H1 (cell line): ENCODE measurements at regions not wholly inside any gene's neighbourhood (a gene's known extent, or its start where the extent isn't known, plus 50 kb on each side); places are given as distances from the start of the nearest gene placed in this dataset.

Experiments
- CTCF ChIA-PET: fragments of 300-600 bp; sonication (Branson Sonifier 250); formaldehyde crosslinking; loops from one replicate; lab custom pipeline; 2021; ENCODE audit not compliant: partially characterized antibody; lab: Charles Lee
- POLR2A ChIA-PET: fragments of 300-600 bp; sonication (Branson Sonifier 250); formaldehyde crosslinking; loops from one replicate; lab custom pipeline; 2021; ENCODE audit warnings: inconsistent platforms; ENCODE audit not compliant: partially characterized antibody; lab: Charles Lee
- DNase-seq, 2 experiments: peaks; one replicate each; pipeline versions ENCODE4 v3.0.0 to v3.0.0-alpha.2; 2010 to 2022; ENCODE audit warnings: low spot score in 2 of 2, low read depth in 1 of 2, mixed read lengths in 1 of 2
- FAIRE-seq: peaks from 2 replicates; lab custom pipeline; 2011; peaks lifted over from hg19 to GRCh38; lab: Jason Lieb, UNC
- H2AFZ ChIP-seq: 2 replicates; pipeline ENCODE4 v1.8.1; 2012; ENCODE audit warnings: low read length, inconsistent platforms
- H2AK5ac ChIP-seq: 2 replicates; pipeline ENCODE4 v1.6.1; 2013; ENCODE audit warnings: low read depth, low read length
- H2BK120ac ChIP-seq: replicated peaks from 2 replicates; pipeline ENCODE3; 2013; ENCODE audit warnings: low read depth, low read length, inconsistent platforms
- H2BK12ac ChIP-seq: 2 replicates; pipeline ENCODE4 v1.6.1; 2013; ENCODE audit warnings: low read depth, low read length
- H2BK15ac ChIP-seq: 2 replicates; pipeline ENCODE4 v1.6.1; 2013; ENCODE audit warnings: low read length
- H2BK20ac ChIP-seq: 2 replicates; pipeline ENCODE4 v1.6.1; 2013; ENCODE audit warnings: low read length
- H2BK5ac ChIP-seq: 2 replicates; pipeline ENCODE4 v1.6.1; 2013; ENCODE audit warnings: low read depth, low read length
- H3K14ac ChIP-seq: 2 replicates; pipeline ENCODE4 v1.6.1; 2013; ENCODE audit warnings: inconsistent platforms; ENCODE audit not compliant: insufficient read length
- H3K18ac ChIP-seq: 2 replicates; pipeline ENCODE4 v1.6.1; 2013; ENCODE audit warnings: low read length; ENCODE audit errors: extremely low read depth
- H3K23ac ChIP-seq: 2 replicates; pipeline ENCODE4 v1.6.1; 2013; ENCODE audit warnings: inconsistent platforms; ENCODE audit not compliant: insufficient read length
- H3K23me2 ChIP-seq: 2 replicates; pipeline ENCODE4 v1.6.1; 2013; ENCODE audit warnings: low read depth, low read length
- H3K27ac ChIP-seq: 2 replicates; pipeline ENCODE4 v1.6.1; 2011; ENCODE audit warnings: low read depth, low read length, inconsistent platforms
- H3K27me3 ChIP-seq, 4 experiments: replicated peaks in 1 of 4; 1 replicate in 1 of 4; 2 replicates in 3 of 4; pipeline versions ENCODE4 v1.6.1 to v1.8.1; 2011 to 2013; ENCODE audit warnings: low read length in 3 of 4, mild to moderate bottlenecking in 3 of 4, inconsistent platforms in 2 of 4, mixed read lengths in 2 of 4, moderate library complexity in 1 of 4; ENCODE audit not compliant: control insufficient read depth in 3 of 4, insufficient read depth in 3 of 4; ENCODE audit errors: extremely low read depth in 1 of 4
- H3K36me3 ChIP-seq, 4 experiments: 2 replicates each; pipeline versions ENCODE4 v1.6.1 to v1.8.1; 2011 to 2013; ENCODE audit warnings: mild to moderate bottlenecking in 4 of 4, low read length in 3 of 4, moderate library complexity in 2 of 4, control low read depth in 1 of 4, inconsistent platforms in 1 of 4; ENCODE audit not compliant: insufficient read depth in 4 of 4, control insufficient read depth in 2 of 4
- H3K4ac ChIP-seq: replicated peaks from 2 replicates; pipeline ENCODE3; 2013; ENCODE audit warnings: low read length, low read depth, mixed read lengths, inconsistent platforms; ENCODE audit not compliant: insufficient read length
- H3K4me1 ChIP-seq, 4 experiments: replicated peaks in 1 of 4; 1 replicate in 1 of 4; 2 replicates in 3 of 4; pipeline versions ENCODE4 v1.6.1 to v1.8.1; 2011 to 2013; ENCODE audit warnings: low read length in 3 of 4, inconsistent platforms in 2 of 4, mixed read lengths in 1 of 4; ENCODE audit not compliant: insufficient read depth in 4 of 4, control insufficient read depth in 3 of 4
- H3K4me2 ChIP-seq, 2 experiments: 2 replicates each; pipeline versions ENCODE4 v1.6.1 to v1.8.1; 2011 to 2013; ENCODE audit warnings: low read depth in 2 of 2, low read length in 2 of 2, control low read depth in 1 of 2, inconsistent platforms in 1 of 2, mild to moderate bottlenecking in 1 of 2; ENCODE audit not compliant: insufficient read depth in 1 of 2
- H3K4me3 ChIP-seq, 4 experiments: fragments of 200-600, 300-600 bp in 1 of 4; sonication (generic), shearing (Covaris generic), sonication (Bioruptor Twin) in 1 of 4; 2 replicates each; pipeline versions ENCODE4 v1.5.1 to v1.8.1; 2011 to 2016; ENCODE audit warnings: low read length in 4 of 4, low read depth in 3 of 4, control low read depth in 2 of 4, inconsistent platforms in 2 of 4, mild to moderate bottlenecking in 2 of 4, mixed read lengths in 1 of 4, moderate library complexity in 1 of 4; ENCODE audit not compliant: insufficient read depth in 2 of 4; ENCODE audit errors: extremely low read depth in 1 of 4
- H3K56ac ChIP-seq: replicated peaks from 2 replicates; pipeline ENCODE3; 2013; ENCODE audit warnings: low read depth, mild to moderate bottlenecking, mixed read lengths, low read length, inconsistent platforms; ENCODE audit not compliant: insufficient read length
- H3K79me1 ChIP-seq: 2 replicates; pipeline ENCODE4 v1.6.1; 2013; ENCODE audit warnings: low read depth, low read length, control low read depth
- H3K79me2 ChIP-seq, 2 experiments: 2 replicates each; pipeline versions ENCODE4 v1.6.1 to v1.8.1; 2012 to 2013; ENCODE audit warnings: low read length in 2 of 2, mild to moderate bottlenecking in 2 of 2, inconsistent platforms in 1 of 2; ENCODE audit not compliant: insufficient read depth in 2 of 2, control insufficient read depth in 1 of 2
- H3K9ac ChIP-seq, 4 experiments: replicated peaks in 1 of 4; 1 replicate in 1 of 4; 2 replicates in 3 of 4; pipeline versions ENCODE4 v1.6.1 to v1.8.1; 2011 to 2013; ENCODE audit warnings: low read depth in 3 of 4, low read length in 3 of 4, control low read depth in 2 of 4, mild to moderate bottlenecking in 2 of 4, moderate library complexity in 2 of 4, inconsistent platforms in 1 of 4; ENCODE audit errors: extremely low read depth in 1 of 4
- H3K9me3 ChIP-seq, 2 experiments: 2 replicates each; pipeline versions ENCODE4 v1.6.1 to v1.8.1; 2012 to 2013; ENCODE audit warnings: mild to moderate bottlenecking in 2 of 2, moderate library complexity in 2 of 2, control low read depth in 1 of 2, inconsistent platforms in 1 of 2, low read depth in 1 of 2, low read length in 1 of 2, mixed read lengths in 1 of 2; ENCODE audit not compliant: insufficient read depth in 2 of 2
- H4K20me1 ChIP-seq, 2 experiments: replicated peaks in 1 of 2; 2 replicates each; pipeline versions ENCODE3 to v1.8.1; 2011 to 2013; ENCODE audit warnings: inconsistent platforms in 2 of 2, low read length in 2 of 2, mild to moderate bottlenecking in 1 of 2; ENCODE audit not compliant: insufficient read depth in 2 of 2, control insufficient read depth in 1 of 2
- H4K5ac ChIP-seq: 2 replicates; pipeline ENCODE4 v1.6.1; 2013; ENCODE audit warnings: low read length, low read depth, mixed read lengths, inconsistent platforms; ENCODE audit not compliant: insufficient read length
- H4K8ac ChIP-seq: 2 replicates; pipeline ENCODE4 v1.8.0; 2013; ENCODE audit warnings: mild to moderate bottlenecking, moderate library complexity, low read length, inconsistent platforms; ENCODE audit not compliant: insufficient read depth; ENCODE audit errors: extremely low read depth
- H4K91ac ChIP-seq: replicated peaks from 2 replicates; pipeline ENCODE3; 2013; ENCODE audit warnings: low read length, mixed read lengths, inconsistent platforms; ENCODE audit not compliant: insufficient read length
- CBX8 ChIP-seq: fragments of 300-800, 300-1000 bp; sonication (generic); IDR thresholded peaks from 2 replicates; pipeline ENCODE4 v1.7.1; 2016; ENCODE audit warnings: low read depth, low read length, borderline replicate concordance
- CHD1 ChIP-seq: IDR thresholded peaks from 2 replicates; pipeline ENCODE4 v1.6.1; 2012; ENCODE audit warnings: low read depth, low read length, improper control_type of control experiment
- CHD2 ChIP-seq: IDR thresholded peaks from 2 replicates; pipeline ENCODE4 v1.6.1; 2012; ENCODE audit warnings: low read length, improper control_type of control experiment
- EGR1 ChIP-seq: IDR thresholded peaks from 2 replicates; pipeline ENCODE4 v1.6.1; 2011; ENCODE audit warnings: low read depth, low read length, borderline replicate concordance
- KDM4A ChIP-seq: IDR thresholded peaks from one replicate; pipeline ENCODE4 v1.7.1; 2012; ENCODE audit warnings: low read depth, mild to moderate bottlenecking, moderate library complexity, low read length, inconsistent platforms; ENCODE audit not compliant: severe bottlenecking
- SIN3A ChIP-seq, 2 experiments: IDR thresholded peaks in 1 of 2; conservative IDR thresholded peaks in 1 of 2; 2 replicates each; pipeline ENCODE4 v1.6.1; 2011 to 2012; ENCODE audit warnings: low read length in 2 of 2, improper control_type of control experiment in 1 of 2, low read depth in 1 of 2, mild to moderate bottlenecking in 1 of 2
- SIRT6 ChIP-seq: IDR thresholded peaks from one replicate; pipeline ENCODE4 v1.7.1; 2012; ENCODE audit warnings: low read length, inconsistent platforms
- SP1 ChIP-seq: IDR thresholded peaks from 2 replicates; pipeline ENCODE4 v1.6.1; 2011; ENCODE audit warnings: low read depth, low read length
- SP2 ChIP-seq: IDR thresholded peaks from 2 replicates; pipeline ENCODE4 v1.6.1; 2012; ENCODE audit warnings: mild to moderate bottlenecking, low read length, inconsistent platforms
- TBP ChIP-seq: IDR thresholded peaks from 2 replicates; pipeline ENCODE4 v1.6.1; 2011; ENCODE audit warnings: low read depth, low read length, improper control_type of control experiment
- YY1 ChIP-seq: IDR thresholded peaks from 2 replicates; pipeline ENCODE4 v1.6.1; 2011; ENCODE audit warnings: low read depth, mild to moderate bottlenecking, low read length
- ZNF274 ChIP-seq: IDR thresholded peaks from 2 replicates; pipeline ENCODE4 v1.7.0; 2012; ENCODE audit warnings: low read length, borderline replicate concordance; ENCODE audit errors: extremely low read depth
- WGBS, 2 experiments: shearing (Covaris generic) in 1 of 2; methylation state at CpG; one replicate each; pipeline versions ENCODE4 v1.1.6 to v1.1.7; 2013 to 2015; ENCODE audit warnings: low lambda C conversion rate in 2 of 2, mixed read lengths in 2 of 2, inconsistent platforms in 1 of 2, low coverage in 1 of 2, missing lambda C conversion rate in 1 of 2; ENCODE audit not compliant: insufficient replicate concordance in 2 of 2, insufficient coverage in 1 of 2, insufficient read length in 1 of 2; ENCODE audit errors: extremely low coverage in 1 of 2, missing lambda C conversion rate in 1 of 2; 5-methylcytosine and 5-hydroxymethylcytosine counted together

DNA sequence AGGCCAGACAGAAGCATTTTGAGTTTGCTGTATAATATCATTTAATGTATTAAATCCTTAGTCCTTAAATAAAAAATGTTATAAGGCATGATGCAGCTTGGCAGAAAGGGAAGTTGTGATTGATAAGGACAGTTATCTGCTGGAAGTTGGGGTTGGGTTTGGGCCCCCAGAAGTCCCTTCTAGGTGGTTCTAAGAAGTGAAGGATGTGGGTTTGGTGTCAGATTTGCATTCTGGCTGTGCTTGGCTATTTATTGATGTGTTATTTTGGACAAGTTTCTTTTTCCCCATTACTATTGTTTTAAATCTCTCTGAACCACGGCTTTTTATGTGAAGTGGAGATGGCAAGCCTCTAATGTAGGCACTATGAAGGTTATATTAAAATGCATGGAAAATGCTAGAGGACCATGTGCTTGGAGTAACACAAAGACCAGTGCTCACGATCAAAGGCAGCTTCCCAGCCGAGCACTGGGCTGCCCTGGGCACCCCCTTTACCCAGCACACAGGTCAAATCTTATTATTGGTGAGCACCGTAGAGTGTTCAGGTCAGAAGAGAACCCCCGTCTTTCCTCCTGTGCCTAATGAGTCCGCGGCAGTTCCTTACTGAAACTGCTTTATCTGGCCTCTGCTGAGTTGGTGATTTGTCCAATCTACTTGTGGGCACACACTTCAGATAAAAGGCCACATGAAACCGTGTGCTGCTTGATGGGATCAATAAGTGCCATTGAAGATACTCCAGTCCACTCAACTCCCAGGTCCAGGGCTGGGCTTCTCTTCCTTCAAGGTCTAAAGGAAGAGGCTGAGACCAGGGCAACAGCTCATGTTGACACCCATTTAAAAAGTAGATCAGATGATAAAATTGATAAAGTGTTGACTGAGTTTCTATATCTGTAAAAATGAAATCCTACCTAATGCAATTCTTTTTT, 212.0 kb downstream of the PRDM2 start:
- no peak overlapping the region for H2BK5ac ChIP-seq
- no peak overlapping the region for H2AFZ ChIP-seq
- H2BK20ac ChIP-seq: no peak overlapping the region
- CTCF ChIA-PET: interaction anchor here (0.6 kb wide), 1 partner anchor 321 kb away, joined by 3 read pairs; no protein-coding TSS in a partner anchor
- no peak overlapping the region for H3K4me3 ChIP-seq
- H4K8ac ChIP-seq: no peak overlapping the region
- H4K91ac ChIP-seq: no peak overlapping the region
- peaks cover 6 to 26% of the 10 kb centered on the region in 2 experiments; a peak in 2 of 4 replicates for H3K9me3 ChIP-seq
- no peaks in the 10 kb centered on the region for H4K20me1 ChIP-seq
- H3K79me2 ChIP-seq: no peaks in the 10 kb centered on the region
- H3K4me1 ChIP-seq: peaks cover 0 to 2% (median 0%) of the 10 kb centered on the region in 4 experiments; a peak in 1 of 7 replicates
- no peak overlapping the region for H2BK12ac ChIP-seq
- H2BK15ac ChIP-seq: no peak overlapping the region
- POLR2A ChIA-PET: no interaction called here
- H2BK120ac ChIP-seq: no peak overlapping the region
- H3K23me2 ChIP-seq: no peaks in the 10 kb centered on the region
- no peak overlapping the region for H3K27ac ChIP-seq
- H2AK5ac ChIP-seq: no peak overlapping the region
- no peak overlapping the region for H4K5ac ChIP-seq
- no peak overlapping the region for H3K56ac ChIP-seq
- H3K9ac ChIP-seq: no peak overlapping the region
- no peaks in the 10 kb centered on the region for H3K79me1 ChIP-seq
- no peak overlapping the region for H3K18ac ChIP-seq
- no peak overlapping the region for H3K14ac ChIP-seq
- DNase-seq (no peak), FAIRE-seq (no peak)
- no peak for TF ChIP-seq SP1
- TF ChIP-seq YY1: no peak
- no peak for TF ChIP-seq SP2
- TF ChIP-seq CHD1: no peak
- TF ChIP-seq ZNF274: no peak
- TF ChIP-seq KDM4A: no peak
- TF ChIP-seq SIN3A (conservative IDR thresholded peaks at IDR 0.05 in 1 of 2, IDR thresholded peaks at IDR 0.05 in 1 of 2; ENCODE audit: low read depth in 1 of 2, low read length in 2 of 2): no peak
- TF ChIP-seq EGR1: no peak
- TF ChIP-seq CHD2: no peak
- TF ChIP-seq CBX8: no peak
- TF ChIP-seq SIRT6: no peak
- no peak for TF ChIP-seq TBP
- H3K27me3 ChIP-seq: no peaks in the 10 kb centered on the region; a peak in 1 of 7 replicates
- H3K23ac ChIP-seq: no peak overlapping the region
- H3K36me3 ChIP-seq: no peaks in the 10 kb centered on the region
- H3K4me2 ChIP-seq: no peak overlapping the region
- no peak overlapping the region for H3K4ac ChIP-seq
- WGBS, 2 experiments: 87% methylated on average over 8 of the region's 8 CpGs; no CpG with 5 or more reads in 1 of the 2 experiments
